Ectodermal cell (in vitro differentiated cells): ENCODE measurements at regions not wholly inside any gene's neighbourhood (a gene's known extent, or its start where the extent isn't known, plus 50 kb on each side); places are given as distances from the start of the nearest gene placed in this dataset.

Experiments used
- H3K27ac ChIP-seq: 2 replicates; pipeline ENCODE4 v1.7.0; 2013; ENCODE audit warnings: mild to moderate bottlenecking, low read depth, low read length; ENCODE audit not compliant: insufficient read depth, poor library complexity, severe bottlenecking
- H3K27me3 ChIP-seq: 2 replicates; pipeline ENCODE4 v1.7.0; 2013; ENCODE audit warnings: mild to moderate bottlenecking, low read length; ENCODE audit not compliant: insufficient read depth, control insufficient read depth, poor library complexity, severe bottlenecking
- H3K36me3 ChIP-seq: one replicate; pipeline ENCODE4 v1.7.0; 2013; ENCODE audit warnings: low read length; ENCODE audit not compliant: control insufficient read depth, insufficient read depth
- H3K4me1 ChIP-seq: one replicate; pipeline ENCODE4 v1.7.0; 2013; ENCODE audit warnings: low read length; ENCODE audit not compliant: control insufficient read depth, insufficient read depth
- H3K4me3 ChIP-seq: 2 replicates; pipeline ENCODE4 v1.7.0; 2013; ENCODE audit warnings: low read depth, low read length, control low read depth; ENCODE audit not compliant: insufficient read depth
- H3K9me3 ChIP-seq: 2 replicates; pipeline ENCODE4 v1.7.0; 2013; ENCODE audit warnings: mild to moderate bottlenecking, low read length, moderate library complexity; ENCODE audit not compliant: control insufficient read depth
- WGBS, 2 experiments: methylation state at CpG; one replicate each; pipeline ENCODE4 v1.1.7; 2013; ENCODE audit warnings: missing lambda C conversion rate in 2 of 2; 5-methylcytosine and 5-hydroxymethylcytosine counted together

- 94 to 98% methylated on average over 4 to 5 of the region's 5 CpGs for WGBS, 2 experiments
- Histone ChIP-seq H3K27me3 (no peaks in the 10 kb centered on the region), H3K4me1 (peaks cover 14% of the 10 kb centered on the region), H3K9me3 (no peaks in the 10 kb centered on the region), H3K36me3 (no peaks in the 10 kb centered on the region), H3K4me3 (no peak overlapping the region), H3K27ac (no peak overlapping the region)
Observed at GRCh38 chr2:20150110-20150706, 74.7 kb downstream of the SDC1 start.

- H3K4me1 ChIP-seq: peaks cover 14% of the 10 kb centered on the region
- 89 to 90% methylated on average over 5 of the region's 5 CpGs for WGBS, 2 experiments
- H3K27ac ChIP-seq: no peak overlapping the region
- no peaks in the 10 kb centered on the region for H3K36me3 ChIP-seq
- H3K9me3 ChIP-seq: no peaks in the 10 kb centered on the region
- H3K27me3 ChIP-seq: no peaks in the 10 kb centered on the region
- H3K4me3 ChIP-seq: no peak overlapping the region
Observed at GRCh38 chr2:20149703-20150030, 75.3 kb downstream of the SDC1 start.

- no peaks in the 10 kb centered on the region for H3K27me3 ChIP-seq
- H3K4me1 ChIP-seq: peaks cover 14% of the 10 kb centered on the region
- H3K4me3 ChIP-seq: no peak overlapping the region
- H3K27ac ChIP-seq: peak overlapping the region; percentile 70
- WGBS, 2 experiments: 39 to 43% methylated on average over 12 of the region's 12 CpGs
- no peaks in the 10 kb centered on the region for H3K36me3 ChIP-seq
- no peaks in the 10 kb centered on the region for H3K9me3 ChIP-seq
Observed at GRCh38 chr2:20148923-20149702, 75.8 kb downstream of the SDC1 start.

GRCh38 chr2:20148426-20148922, 76.5 kb downstream of the SDC1 start:
- peak overlapping the region; percentile 70 for H3K27ac ChIP-seq
- WGBS, 2 experiments: 44 to 50% methylated on average over 5 of the region's 5 CpGs
- peaks cover 14% of the 10 kb centered on the region for H3K4me1 ChIP-seq
- H3K4me3 ChIP-seq: no peak overlapping the region
- no peaks in the 10 kb centered on the region for H3K27me3 ChIP-seq
- H3K36me3 ChIP-seq: no peaks in the 10 kb centered on the region
- H3K9me3 ChIP-seq: no peaks in the 10 kb centered on the region

GRCh38 chr2:20147351-20147750, 77.6 kb downstream of the SDC1 start:
- Histone ChIP-seq H3K36me3 (no peaks in the 10 kb centered on the region), H3K27me3 (no peaks in the 10 kb centered on the region), H3K4me3 (no peak overlapping the region), H3K27ac (no peak overlapping the region), H3K4me1 (peaks cover 14% of the 10 kb centered on the region), H3K9me3 (no peaks in the 10 kb centered on the region)
- WGBS, 2 experiments: 91 to 94% methylated on average over 3 of the region's 3 CpGs

- H3K4me3 ChIP-seq: no peak overlapping the region
Observed at GRCh38 chr2:20146401-20146800, 78.5 kb downstream of the SDC1 start.

GRCh38 chr2:20145497-20146193, 79.3 kb downstream of the SDC1 start:
- Histone ChIP-seq H3K9me3 (no peaks in the 10 kb centered on the region), H3K27me3 (no peaks in the 10 kb centered on the region), H3K36me3 (no peaks in the 10 kb centered on the region), H3K4me1 (peaks cover 20% of the 10 kb centered on the region), H3K4me3 (no peak overlapping the region), H3K27ac (no peak overlapping the region)
- 73 to 76% methylated on average over 9 to 10 of the region's 11 CpGs for WGBS, 2 experiments

More at GRCh38 chr2:20146401-20146800, 78.5 kb downstream of the SDC1 start:
- Histone ChIP-seq H3K27me3 (no peaks in the 10 kb centered on the region), H3K27ac (no peak overlapping the region), H3K4me1 (peaks cover 20% of the 10 kb centered on the region), H3K9me3 (no peaks in the 10 kb centered on the region), H3K36me3 (no peaks in the 10 kb centered on the region)
- WGBS, 2 experiments: 93 to 100% methylated on average over 2 of the region's 2 CpGs

- H3K27me3 ChIP-seq: no peaks in the 10 kb centered on the region
- H3K4me3 ChIP-seq: no peak overlapping the region
- H3K27ac ChIP-seq: no peak overlapping the region
- H3K36me3 ChIP-seq: no peaks in the 10 kb centered on the region
- WGBS, 2 experiments: 89 to 91% methylated on average over 6 of the region's 6 CpGs
- no peaks in the 10 kb centered on the region for H3K9me3 ChIP-seq
- H3K4me1 ChIP-seq: peaks cover 20% of the 10 kb centered on the region
Observed at GRCh38 chr2:20144861-20145260, 80.1 kb downstream of the SDC1 start.

GRCh38 chr2:20144196-20144595, 80.7 kb downstream of the SDC1 start:
- H3K9me3 ChIP-seq: no peaks in the 10 kb centered on the region
- 96 to 98% methylated on average over 1 of the region's 1 CpG for WGBS, 2 experiments

GRCh38 chr2:20143263-20143662, 81.7 kb downstream of the SDC1 start:
- Histone ChIP-seq H3K36me3 (no peaks in the 10 kb centered on the region), H3K4me3 (no peak overlapping the region), H3K27ac (no peak overlapping the region), H3K9me3 (no peaks in the 10 kb centered on the region), H3K4me1 (peaks cover 18% of the 10 kb centered on the region), H3K27me3 (no peaks in the 10 kb centered on the region)
- 85% methylated on average over 5 of the region's 5 CpGs for WGBS, 2 experiments

More at GRCh38 chr2:20144196-20144595, 80.7 kb downstream of the SDC1 start:
- no peak overlapping the region for H3K4me3 ChIP-seq
- H3K4me1 ChIP-seq: peaks cover 20% of the 10 kb centered on the region
- no peak overlapping the region for H3K27ac ChIP-seq
- H3K36me3 ChIP-seq: no peaks in the 10 kb centered on the region
- H3K27me3 ChIP-seq: no peaks in the 10 kb centered on the region
